Caco-2 (cell line): ENCODE measurements at regions not wholly inside any gene's neighbourhood (a gene's known extent, or its start where the extent isn't known, plus 50 kb on each side); places are given as distances from the start of the nearest gene placed in this dataset.

Experiments used
- BruUV-seq: library from RNA; stranded (reverse); fragments of 400-500 nt; replicated peaks from 2 replicates; lab custom pipeline; 2021; lab: Mats Ljungman, UMichigan
- CTCF ChIA-PET: fragments of 300-600 bp; sonication (Branson Sonifier 250); formaldehyde crosslinking; loops from one replicate; lab custom pipeline; 2022; ENCODE audit warnings: antibody characterized with exemption; lab: Charles Lee
- POLR2A ChIA-PET: fragments of 300-600 bp; sonication (Branson Sonifier 250); formaldehyde crosslinking; loops from one replicate; lab custom pipeline; 2022; ENCODE audit warnings: antibody characterized with exemption; lab: Charles Lee
- DNase-seq, 2 experiments: peaks; one replicate each; pipeline versions ENCODE4 v3.0.0 to v3.0.0-alpha.2; 2020 to 2022
- H3K27me3 ChIP-seq: replicated peaks from 2 replicates; pipeline ENCODE4 v1.6.0; 2011; ENCODE audit warnings: low read length; ENCODE audit not compliant: control insufficient read depth, insufficient read depth
- H3K36me3 ChIP-seq: 2 replicates; pipeline ENCODE4 v1.5.1; 2011; ENCODE audit warnings: low read length; ENCODE audit not compliant: control insufficient read depth, insufficient read depth
- H3K4me1 ChIP-seq: fragments of 250-450 bp; sonication (Bioruptor Pico); 2 replicates; pipeline ENCODE4 v1.5.1; 2020; ENCODE audit warnings: mild to moderate bottlenecking
- H3K4me3 ChIP-seq: 2 replicates; pipeline ENCODE4 v1.5.1; 2011; ENCODE audit warnings: low read depth, mild to moderate bottlenecking, control low read depth, low read length
- H3K9me3 ChIP-seq: fragments of 250-450 bp; sonication (Bioruptor Pico); 2 replicates; pipeline ENCODE4 v1.5.1; 2020; ENCODE audit warnings: mild to moderate bottlenecking, moderate library complexity
- H3K27ac Mint-ChIP-seq: one replicate; pipeline ENCODE4 v1.8.0; 2022; ENCODE audit warnings: mixed read lengths; ENCODE audit not compliant: unreplicated experiment
- H3K27me3 Mint-ChIP-seq: one replicate; pipeline ENCODE4 v1.8.0; 2022; ENCODE audit warnings: mixed read lengths; ENCODE audit not compliant: insufficient read depth, unreplicated experiment
- H3K36me3 Mint-ChIP-seq: one replicate; pipeline ENCODE4 v1.8.0; 2022; ENCODE audit warnings: mild to moderate bottlenecking, mixed read lengths; ENCODE audit not compliant: insufficient read depth, unreplicated experiment
- H3K4me1 Mint-ChIP-seq: one replicate; pipeline ENCODE4 v1.8.0; 2022; ENCODE audit warnings: low read depth, mixed read lengths; ENCODE audit not compliant: unreplicated experiment
- H3K4me3 Mint-ChIP-seq: one replicate; pipeline ENCODE4 v1.8.0; 2022; ENCODE audit warnings: mild to moderate bottlenecking, moderate library complexity, mixed read lengths; ENCODE audit not compliant: unreplicated experiment
- H3K9me3 Mint-ChIP-seq: one replicate; pipeline ENCODE4 v1.8.0; 2022; ENCODE audit warnings: mixed read lengths; ENCODE audit not compliant: unreplicated experiment
- intact Hi-C: fragments of 100-400 bp; cut with micrococcal nuclease; formaldehyde crosslinking; loops from one replicate; pipeline ENCODE4 v1.10.0; 2022; ENCODE audit not compliant: unreplicated experiment
- TF ChIP-seq, protein P1 (sequence below), 2 experiments: fragments of 200-600 bp in 1 of 2; IDR thresholded peaks; 1 replicate in 1 of 2; 2 replicates in 1 of 2; pipeline versions ENCODE4 v1.5.1 to v1.8.0; 2011 to 2022; ENCODE audit warnings: antibody characterized with exemption in 1 of 2, control low read depth in 1 of 2, inconsistent platforms in 1 of 2, low read depth in 1 of 2, low read length in 1 of 2, mild to moderate bottlenecking in 1 of 2, moderate library complexity in 1 of 2; ENCODE audit not compliant: insufficient read depth in 1 of 2, severe bottlenecking in 1 of 2, unreplicated experiment in 1 of 2

DNA sequence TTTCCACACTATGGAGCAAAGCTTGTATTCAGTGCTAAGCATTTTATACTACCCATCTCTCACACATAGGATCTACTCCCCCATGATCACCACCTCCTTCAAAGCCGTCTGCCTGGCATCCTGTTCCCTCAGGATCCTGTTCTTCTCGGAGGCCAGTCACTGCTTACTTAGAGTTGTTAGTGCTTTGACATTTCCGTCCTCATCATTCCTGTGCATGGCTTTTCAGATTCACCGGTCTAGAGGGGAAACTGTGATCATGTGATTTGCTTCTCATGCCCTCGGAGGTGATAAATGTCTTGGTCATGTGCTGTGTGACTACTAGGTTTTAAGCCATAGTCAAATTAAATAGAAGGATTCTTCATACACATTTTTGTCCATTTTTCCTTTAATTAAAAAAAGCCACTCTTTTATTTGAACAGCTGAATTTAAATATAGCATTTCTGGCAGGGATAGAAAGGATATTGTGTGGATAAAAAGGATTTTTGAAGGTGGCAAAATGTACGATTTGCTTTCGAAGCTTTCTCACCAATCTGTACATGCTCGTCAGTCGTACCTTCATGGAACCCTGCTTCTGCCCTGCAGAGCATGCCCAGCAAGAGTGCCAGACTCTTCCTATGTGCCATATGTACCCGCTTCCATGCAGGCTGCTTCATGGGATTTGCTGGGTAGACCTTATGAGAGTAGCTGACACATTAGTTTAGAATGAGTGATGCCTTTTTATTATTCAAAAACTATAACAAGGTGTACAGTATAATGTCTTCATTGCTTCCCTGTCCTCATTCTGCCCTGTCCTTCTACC lies 53.3 kb downstream of the BMAL2 start:
- DNase-seq = no peak
- Mint-ChIP-seq H3K36me3 (no peaks in the 10 kb centered on the region), H3K4me1 (peaks cover 8% of the 10 kb centered on the region), H3K27ac (no peak overlapping the region), H3K27me3 (no peaks in the 10 kb centered on the region), H3K9me3 (no peaks in the 10 kb centered on the region), H3K4me3 (no peak overlapping the region)
- H3K4me1 ChIP-seq = peaks cover 7% of the 10 kb centered on the region
- TF ChIP-seq, protein P1, sequence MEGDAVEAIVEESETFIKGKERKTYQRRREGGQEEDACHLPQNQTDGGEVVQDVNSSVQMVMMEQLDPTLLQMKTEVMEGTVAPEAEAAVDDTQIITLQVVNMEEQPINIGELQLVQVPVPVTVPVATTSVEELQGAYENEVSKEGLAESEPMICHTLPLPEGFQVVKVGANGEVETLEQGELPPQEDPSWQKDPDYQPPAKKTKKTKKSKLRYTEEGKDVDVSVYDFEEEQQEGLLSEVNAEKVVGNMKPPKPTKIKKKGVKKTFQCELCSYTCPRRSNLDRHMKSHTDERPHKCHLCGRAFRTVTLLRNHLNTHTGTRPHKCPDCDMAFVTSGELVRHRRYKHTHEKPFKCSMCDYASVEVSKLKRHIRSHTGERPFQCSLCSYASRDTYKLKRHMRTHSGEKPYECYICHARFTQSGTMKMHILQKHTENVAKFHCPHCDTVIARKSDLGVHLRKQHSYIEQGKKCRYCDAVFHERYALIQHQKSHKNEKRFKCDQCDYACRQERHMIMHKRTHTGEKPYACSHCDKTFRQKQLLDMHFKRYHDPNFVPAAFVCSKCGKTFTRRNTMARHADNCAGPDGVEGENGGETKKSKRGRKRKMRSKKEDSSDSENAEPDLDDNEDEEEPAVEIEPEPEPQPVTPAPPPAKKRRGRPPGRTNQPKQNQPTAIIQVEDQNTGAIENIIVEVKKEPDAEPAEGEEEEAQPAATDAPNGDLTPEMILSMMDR (IDR thresholded peaks at IDR 0.05; ENCODE audit: insufficient read depth in 1 of 2, low read depth in 1 of 2, low read length in 1 of 2, severe bottlenecking in 1 of 2, unreplicated experiment in 1 of 2) = no peak
- H3K27me3 ChIP-seq = no peaks in the 10 kb centered on the region
- intact Hi-C loops = loop anchor here (10.0 kb wide), 1 partner anchor 361 kb away; the partner anchor contains the start of gene MED21
- H3K36me3 ChIP-seq = no peaks in the 10 kb centered on the region
- no peaks in the 10 kb centered on the region for H3K9me3 ChIP-seq
- ChIA-PET POLR2A (no interaction called here), CTCF (no interaction called here)
- H3K4me3 ChIP-seq = no peak overlapping the region
- BruUV-seq = no TSS peak

DNA sequence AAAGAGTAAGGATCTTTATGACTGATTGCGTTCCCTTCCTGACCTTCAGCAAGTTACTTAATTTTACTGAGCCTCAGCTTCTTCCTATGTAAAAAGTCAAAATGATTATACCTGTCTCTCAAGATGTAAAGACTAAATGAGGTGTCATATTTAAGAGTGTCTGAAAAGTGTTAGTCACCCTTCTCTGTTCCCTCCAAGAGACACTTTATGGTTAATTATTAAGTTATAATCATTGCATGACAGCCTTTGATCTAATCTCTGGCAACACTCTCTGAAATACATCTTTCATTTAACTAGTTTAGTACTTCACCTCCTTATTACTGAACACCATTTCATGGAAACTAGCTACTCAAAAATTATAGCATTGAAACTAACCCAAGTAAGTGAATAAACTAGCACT lies 54.8 kb downstream of the BMAL2 start:
- Mint-ChIP-seq H3K27me3 (no peaks in the 10 kb centered on the region), H3K4me3 (no peak overlapping the region), H3K4me1 (peaks cover 8% of the 10 kb centered on the region), H3K9me3 (no peaks in the 10 kb centered on the region), H3K36me3 (no peaks in the 10 kb centered on the region), H3K27ac (peak overlapping the region; percentile 33)
- Histone ChIP-seq H3K27me3 (no peaks in the 10 kb centered on the region), H3K36me3 (no peaks in the 10 kb centered on the region), H3K4me3 (no peak overlapping the region), H3K4me1 (peaks cover 7% of the 10 kb centered on the region), H3K9me3 (no peaks in the 10 kb centered on the region)
- no peak for DNase-seq
- intact Hi-C loops = loop anchor here (10.0 kb wide), 1 partner anchor 363 kb away; the partner anchor contains the start of gene MED21
- POLR2A ChIA-PET = no interaction called here
- CTCF ChIA-PET = no interaction called here
- no TSS peak for BruUV-seq
- TF ChIP-seq, protein P1 (IDR thresholded peaks at IDR 0.05; ENCODE audit: insufficient read depth in 1 of 2, low read depth in 1 of 2, low read length in 1 of 2, severe bottlenecking in 1 of 2, unreplicated experiment in 1 of 2) = no peak

DNA sequence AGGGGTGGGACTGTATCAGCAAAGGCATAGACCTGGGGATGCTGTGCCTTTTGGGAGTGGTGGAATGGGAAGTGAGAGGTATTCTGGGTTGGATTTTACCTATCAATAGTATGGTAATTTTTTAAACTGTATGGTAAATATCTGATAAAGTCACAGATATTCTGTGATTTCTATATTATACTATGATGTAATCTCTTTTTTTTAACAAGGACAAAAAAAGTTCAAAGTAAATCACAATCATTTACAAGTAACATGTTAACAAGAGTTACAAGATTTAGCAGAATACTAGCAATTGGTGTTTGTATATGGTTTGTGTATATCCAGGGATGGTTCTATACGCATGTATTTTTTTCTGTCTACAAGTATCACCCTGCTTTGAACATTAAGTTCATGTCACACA lies 56.0 kb downstream of the BMAL2 start:
- H3K9me3 ChIP-seq = no peaks in the 10 kb centered on the region
- Mint-ChIP-seq H3K9me3 (no peaks in the 10 kb centered on the region), H3K27me3 (no peaks in the 10 kb centered on the region), H3K36me3 (no peaks in the 10 kb centered on the region), H3K27ac (no peak overlapping the region), H3K4me3 (no peak overlapping the region), H3K4me1 (peaks cover 8% of the 10 kb centered on the region)
- H3K36me3 ChIP-seq = no peaks in the 10 kb centered on the region
- BruUV-seq = no TSS peak
- intact Hi-C loops = loop anchor here (10.0 kb wide), 1 partner anchor 364 kb away; the partner anchor contains the start of gene MED21
- TF ChIP-seq, protein P1 (IDR thresholded peaks at IDR 0.05; ENCODE audit: insufficient read depth in 1 of 2, low read depth in 1 of 2, low read length in 1 of 2, severe bottlenecking in 1 of 2, unreplicated experiment in 1 of 2) = no peak
- H3K4me1 ChIP-seq = peaks cover 7% of the 10 kb centered on the region
- ChIA-PET CTCF (no interaction called here), POLR2A (no interaction called here)
- no peak overlapping the region for H3K4me3 ChIP-seq
- no peaks in the 10 kb centered on the region for H3K27me3 ChIP-seq
- DNase-seq = no peak
